GM12873 (cell line): ENCODE measurements at regions not wholly inside any gene's neighbourhood (a gene's known extent, or its start where the extent isn't known, plus 50 kb on each side); places are given as distances from the start of the nearest gene placed in this dataset.

Experiments
- CTCF ChIP-seq: IDR thresholded peaks from 2 replicates; pipeline ENCODE4 v1.5.1; 2012; ENCODE audit warnings: low read depth, mild to moderate bottlenecking, moderate library complexity, low read length, control low read depth; ENCODE audit not compliant: insufficient read depth; ENCODE audit errors: missing control alignments

GRCh38 chr15:81807806-81808205 lies 238.0 kb downstream of the MEX3B start:
- no peak for TF ChIP-seq CTCF

DNA sequence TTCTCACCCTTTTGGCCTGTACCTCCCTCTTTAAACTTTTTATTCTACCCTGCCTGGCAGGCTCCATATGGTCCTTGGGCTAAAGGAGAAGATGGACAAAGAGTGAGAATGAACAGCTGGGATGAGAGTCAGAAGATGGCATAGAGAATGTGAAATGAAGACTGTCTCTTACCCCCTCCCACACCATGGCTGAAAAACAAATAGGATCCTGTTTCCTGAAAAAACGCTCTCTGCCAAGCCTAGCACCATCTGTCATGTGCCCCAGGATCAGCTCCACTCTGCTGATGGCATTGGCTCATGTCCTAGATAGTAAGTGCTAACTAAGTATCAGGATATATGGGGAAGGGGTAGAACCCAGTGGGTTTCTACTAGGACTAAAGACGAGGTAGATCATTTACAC lies 238.6 kb downstream of the MEX3B start:
- no peak for TF ChIP-seq CTCF

GRCh38 chr15:81795899-81796298 lies 249.9 kb downstream of the MEX3B start:
- TF ChIP-seq CTCF, result no peak

DNA sequence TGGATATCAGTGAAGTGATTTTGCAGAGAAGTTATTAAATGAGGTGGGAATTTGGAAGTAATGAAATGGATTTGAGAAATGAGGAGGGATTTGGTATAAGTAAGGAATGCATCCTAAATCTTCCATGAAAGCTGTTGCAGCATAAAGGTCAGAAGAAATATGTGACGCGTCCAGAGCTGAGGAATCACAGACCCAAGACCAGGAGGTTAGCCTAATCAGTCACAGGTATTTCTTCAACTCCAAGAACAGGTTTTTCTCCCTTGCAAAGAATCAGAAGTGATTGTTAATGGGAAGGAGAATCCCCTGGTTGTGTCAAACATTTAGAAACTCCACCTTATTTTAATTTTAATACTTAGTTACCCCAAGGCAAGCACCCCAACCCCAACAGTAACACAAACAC lies 253.2 kb downstream of the MEX3B start:
- TF ChIP-seq CTCF, result no peak

- TF ChIP-seq CTCF, result no peak
These were observed 256.4 kb downstream of the MEX3B start for GRCh38 chr15:81789403-81789802.

GRCh38 chr15:81786776-81787175 lies 259.0 kb downstream of the MEX3B start:
- TF ChIP-seq CTCF, result no peak

GRCh38 chr15:81785679-81786078 lies 260.1 kb downstream of the MEX3B start:
- TF ChIP-seq CTCF, result no peak

- TF ChIP-seq CTCF, result no peak
These were observed 260.6 kb downstream of the MEX3B start for GRCh38 chr15:81785181-81785580.
